KMS-11 (cell line): ENCODE measurements at regions not wholly inside any gene's neighbourhood (a gene's known extent, or its start where the extent isn't known, plus 50 kb on each side); places are given as distances from the start of the nearest gene placed in this dataset.

Source experiments
- H2AFZ ChIP-seq: fragments of 200-600 bp; sonication (generic); 2 replicates; pipeline ENCODE4 v1.6.1; 2016; ENCODE audit warnings: antibody characterized with exemption, mixed run types, low read depth
- H3K27ac ChIP-seq: fragments of 200-600 bp; sonication (generic); 2 replicates; pipeline ENCODE4 v1.6.1; 2016; ENCODE audit warnings: mild to moderate bottlenecking, mixed run types
- H3K27me3 ChIP-seq: fragments of 200-600 bp; sonication (generic); 2 replicates; pipeline ENCODE4 v1.6.1; 2017; ENCODE audit warnings: mild to moderate bottlenecking, low read depth, mixed run types, moderate library complexity; ENCODE audit not compliant: insufficient read depth
- H3K36me3 ChIP-seq: fragments of 200-600 bp; sonication (generic); 2 replicates; pipeline ENCODE4 v1.6.1; 2017; ENCODE audit warnings: mild to moderate bottlenecking, mixed run types; ENCODE audit not compliant: insufficient read depth
- H3K4me1 ChIP-seq: fragments of 200-600 bp; sonication (generic); 2 replicates; pipeline ENCODE4 v1.6.1; 2016; ENCODE audit warnings: mild to moderate bottlenecking, low read depth, mixed run types; ENCODE audit not compliant: poor library complexity, severe bottlenecking
- H3K4me2 ChIP-seq: fragments of 200-600 bp; sonication (generic); 2 replicates; pipeline ENCODE4 v1.7.0; 2016; ENCODE audit warnings: mild to moderate bottlenecking, mixed run types
- H3K4me3 ChIP-seq: fragments of 200-600 bp; sonication (generic); IDR thresholded peaks from 2 replicates; pipeline ENCODE4 v1.6.1; 2017; ENCODE audit warnings: low read depth, low read length, mixed read lengths; ENCODE audit not compliant: insufficient read depth
- H3K79me2 ChIP-seq: fragments of 200-600 bp; sonication (generic); 2 replicates; pipeline ENCODE4 v1.6.1; 2016; ENCODE audit warnings: low read depth, mixed run types; ENCODE audit not compliant: insufficient read depth
- H3K9ac ChIP-seq: fragments of 200-600 bp; sonication (generic); 2 replicates; pipeline ENCODE4 v1.6.1; 2016; ENCODE audit warnings: mild to moderate bottlenecking, mixed run types
- H4K20me1 ChIP-seq: fragments of 200-600 bp; sonication (generic); 2 replicates; pipeline ENCODE4 v1.6.1; 2016; ENCODE audit warnings: mild to moderate bottlenecking, mixed run types; ENCODE audit not compliant: insufficient read depth
- CTCF ChIP-seq: fragments of 200-600 bp; sonication (generic); conservative IDR thresholded peaks from 2 replicates; pipeline ENCODE4 v1.6.1; 2017; ENCODE audit warnings: low read depth, mild to moderate bottlenecking, antibody characterized with exemption, low read length, moderate library complexity, mixed read lengths

DNA sequence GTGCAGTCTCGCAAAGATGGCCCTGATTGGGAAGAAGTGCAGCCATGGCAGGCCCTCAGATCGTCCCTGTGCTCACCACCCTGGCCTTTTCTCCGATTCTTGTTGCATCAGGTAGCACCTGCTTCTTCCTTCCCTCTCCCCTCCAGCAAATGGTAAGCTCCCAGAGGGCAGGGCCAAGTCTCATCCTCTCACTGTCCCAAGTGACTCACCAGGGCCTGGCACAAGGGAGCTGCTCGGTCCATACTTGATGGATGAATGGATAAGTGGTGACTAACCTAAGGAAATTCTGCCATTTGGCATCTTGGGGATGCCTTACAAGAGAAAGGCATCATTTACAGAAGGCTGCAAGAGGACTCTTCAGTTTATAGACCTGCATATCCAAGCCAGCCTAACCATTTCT, 84.9 kb downstream of the ZIC5 start:
- H4K20me1 ChIP-seq = no peaks in the 10 kb centered on the region
- no peaks in the 10 kb centered on the region for H3K79me2 ChIP-seq
- no peaks in the 10 kb centered on the region for H3K36me3 ChIP-seq
- no peaks in the 10 kb centered on the region for H3K4me1 ChIP-seq
- H2AFZ ChIP-seq = no peak overlapping the region
- no peak overlapping the region for H3K27ac ChIP-seq
- no peak overlapping the region for H3K4me3 ChIP-seq
- H3K4me2 ChIP-seq = no peak overlapping the region
- no peak overlapping the region for H3K9ac ChIP-seq
- no peak for TF ChIP-seq CTCF
- H3K27me3 ChIP-seq = no peaks in the 10 kb centered on the region

GRCh38 chr13:99884913-99885312, 86.7 kb downstream of the ZIC5 start:
- no peak overlapping the region for H3K4me3 ChIP-seq
- H2AFZ ChIP-seq = no peak overlapping the region
- no peaks in the 10 kb centered on the region for H3K36me3 ChIP-seq
- no peaks in the 10 kb centered on the region for H4K20me1 ChIP-seq
- no peaks in the 10 kb centered on the region for H3K79me2 ChIP-seq
- H3K4me2 ChIP-seq = no peak overlapping the region
- no peaks in the 10 kb centered on the region for H3K27me3 ChIP-seq
- TF ChIP-seq CTCF = no peak
- H3K4me1 ChIP-seq = no peaks in the 10 kb centered on the region
- no peak overlapping the region for H3K9ac ChIP-seq
- H3K27ac ChIP-seq = no peak overlapping the region

- Histone ChIP-seq H4K20me1 (no peaks in the 10 kb centered on the region), H3K36me3 (no peaks in the 10 kb centered on the region), H3K27ac (no peak overlapping the region), H3K4me3 (no peak overlapping the region), H3K9ac (no peak overlapping the region), H3K27me3 (no peaks in the 10 kb centered on the region), H2AFZ (no peak overlapping the region), H3K4me1 (no peaks in the 10 kb centered on the region), H3K4me2 (no peak overlapping the region), H3K79me2 (no peaks in the 10 kb centered on the region)
- no peak for TF ChIP-seq CTCF
Observed at GRCh38 chr13:99883805-99884204, 87.8 kb downstream of the ZIC5 start.

DNA sequence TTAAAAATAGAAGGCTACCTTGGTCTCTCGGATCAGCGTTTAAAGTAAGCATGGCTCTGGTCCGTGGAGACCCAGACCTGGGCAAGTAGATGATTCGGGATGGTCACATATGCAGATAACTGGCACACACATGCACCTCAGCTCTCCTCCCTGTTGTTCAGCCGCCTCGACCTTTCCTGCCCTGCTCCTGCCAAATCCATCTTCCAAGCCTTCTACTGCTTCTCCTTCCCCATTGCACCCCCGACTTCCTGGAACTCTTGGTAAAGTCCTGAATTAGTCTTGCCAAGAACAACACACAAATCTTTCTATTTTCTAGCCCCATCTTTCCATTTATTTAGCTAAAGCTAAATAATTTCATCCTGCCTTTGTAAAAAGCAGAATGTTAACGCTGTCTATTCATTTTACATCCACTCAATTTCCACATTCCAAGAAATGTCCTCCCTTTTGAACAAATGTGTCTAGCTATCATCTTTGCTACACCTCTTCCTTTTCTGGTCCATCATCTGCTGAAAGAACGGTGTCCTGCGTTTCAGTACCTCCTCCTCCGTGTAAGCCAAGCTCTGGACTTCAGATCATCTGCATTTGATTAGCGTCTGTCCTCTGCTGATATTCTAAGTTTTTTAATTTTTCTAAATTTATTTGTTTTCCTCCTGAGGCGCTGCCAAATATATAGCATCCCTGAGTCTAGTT, 92.5 kb downstream of the ZIC5 start:
- H3K4me2 ChIP-seq = no peak overlapping the region
- TF ChIP-seq CTCF = no peak

More for the DNA sequence above, 92.5 kb downstream of the ZIC5 start:
- no peak overlapping the region for H2AFZ ChIP-seq
- no peaks in the 10 kb centered on the region for H3K4me1 ChIP-seq
- H3K27me3 ChIP-seq = no peaks in the 10 kb centered on the region
- H3K36me3 ChIP-seq = no peaks in the 10 kb centered on the region
- no peaks in the 10 kb centered on the region for H4K20me1 ChIP-seq
- H3K27ac ChIP-seq = no peak overlapping the region
- no peaks in the 10 kb centered on the region for H3K79me2 ChIP-seq
- no peak overlapping the region for H3K9ac ChIP-seq
- no peak overlapping the region for H3K4me3 ChIP-seq
